GM19438 (cell line): ENCODE measurements at regions not wholly inside any gene's neighbourhood (a gene's known extent, or its start where the extent isn't known, plus 50 kb on each side); places are given as distances from the start of the nearest gene placed in this dataset.

Source experiments
- ATAC-seq: cut with Tn5 transposase; IDR thresholded peaks from one replicate; pipeline ENCODE4 v1.9.1; 2021; ENCODE audit warnings: low read depth; ENCODE audit not compliant: unreplicated experiment

DNA sequence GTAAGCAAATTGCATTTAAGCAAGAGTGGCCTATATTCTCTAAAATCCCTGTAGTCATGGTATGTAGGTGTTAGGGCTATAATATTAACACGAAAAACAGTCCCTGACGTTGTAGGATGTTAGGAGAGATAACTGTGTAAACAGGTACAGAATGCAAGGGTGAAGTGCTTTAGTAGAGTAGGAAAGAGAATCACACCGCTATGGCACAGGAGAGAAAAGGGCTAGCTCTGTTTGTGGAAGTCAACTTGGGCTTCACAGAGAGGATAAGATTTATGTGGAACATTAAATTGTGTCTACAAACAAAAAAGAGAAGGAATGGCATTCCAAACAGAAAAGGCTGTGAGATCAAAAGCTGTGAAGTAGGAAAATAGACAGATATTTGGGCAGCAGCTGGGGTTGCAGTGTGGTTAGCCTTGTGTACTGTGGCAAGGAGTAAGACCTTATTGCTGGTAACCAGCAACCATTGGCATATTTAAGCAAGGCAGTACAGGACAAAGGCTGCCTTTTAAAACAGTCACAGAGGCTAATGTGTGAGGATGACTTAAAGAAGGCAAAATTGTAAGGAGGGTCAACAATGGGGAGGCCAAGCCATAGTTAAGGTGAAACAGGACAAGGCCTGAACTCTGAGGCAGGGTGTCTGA lies 337.5 kb upstream of the ADAMTSL1 start:
- ATAC-seq, result no peak

DNA sequence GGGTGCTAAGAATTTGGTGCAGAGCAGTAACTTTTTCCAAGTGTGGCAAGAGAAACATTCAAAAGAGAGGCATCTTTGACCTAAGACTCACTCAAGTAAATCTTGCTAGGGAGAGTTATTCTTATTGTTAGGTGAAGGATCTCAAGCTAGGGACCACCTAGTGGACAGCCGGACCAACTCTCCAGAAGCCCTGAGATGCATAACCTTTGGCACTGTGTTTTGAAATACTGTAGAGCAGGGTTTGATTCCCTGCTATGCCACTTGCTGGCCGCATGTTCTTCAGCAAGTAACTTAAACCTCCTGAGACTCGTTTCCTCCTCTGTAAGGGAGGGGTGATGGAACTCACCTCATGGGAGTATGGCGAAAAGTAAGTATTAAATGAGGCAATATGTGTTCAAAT lies 336.1 kb upstream of the ADAMTSL1 start:
- ATAC-seq, result no peak

DNA sequence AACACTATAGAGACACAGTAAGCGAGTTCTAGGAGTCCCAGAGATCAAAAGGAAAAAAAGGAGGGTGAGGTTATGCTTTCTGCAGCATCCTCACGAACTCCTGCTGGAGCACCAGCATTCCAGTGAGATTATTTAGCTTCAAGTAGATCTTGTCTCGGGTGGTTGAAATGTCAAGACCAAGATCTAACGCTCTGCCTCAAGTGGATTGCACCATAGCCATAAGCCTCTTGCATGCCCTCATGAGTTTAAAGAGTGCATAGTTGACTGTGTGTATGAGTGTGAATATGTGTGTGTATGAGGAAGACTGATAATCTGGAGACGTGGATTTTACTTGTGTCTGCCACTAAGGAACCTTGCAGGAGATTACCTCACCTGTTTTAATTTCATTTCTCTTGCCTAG lies 335.3 kb upstream of the ADAMTSL1 start:
- no peak for ATAC-seq

DNA sequence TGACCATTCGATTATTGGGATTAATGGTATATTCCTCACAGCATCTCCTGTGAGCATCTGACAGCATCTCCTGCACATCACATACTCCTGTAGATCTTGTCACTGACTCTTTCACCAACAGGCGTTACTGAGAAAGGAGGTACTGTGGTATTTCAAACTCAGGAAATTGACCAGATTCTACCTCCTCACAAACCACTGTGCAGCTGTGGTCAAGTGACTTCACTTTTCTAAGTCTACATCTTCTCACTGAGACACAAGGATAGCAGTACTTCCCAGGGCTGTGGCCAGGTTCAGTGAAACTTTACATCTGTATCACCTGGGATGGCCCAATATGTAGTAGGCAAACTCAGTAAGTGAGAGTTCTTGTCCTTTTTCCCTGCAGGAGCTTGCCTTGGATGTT lies 332.3 kb upstream of the ADAMTSL1 start:
- ATAC-seq, result no peak

DNA sequence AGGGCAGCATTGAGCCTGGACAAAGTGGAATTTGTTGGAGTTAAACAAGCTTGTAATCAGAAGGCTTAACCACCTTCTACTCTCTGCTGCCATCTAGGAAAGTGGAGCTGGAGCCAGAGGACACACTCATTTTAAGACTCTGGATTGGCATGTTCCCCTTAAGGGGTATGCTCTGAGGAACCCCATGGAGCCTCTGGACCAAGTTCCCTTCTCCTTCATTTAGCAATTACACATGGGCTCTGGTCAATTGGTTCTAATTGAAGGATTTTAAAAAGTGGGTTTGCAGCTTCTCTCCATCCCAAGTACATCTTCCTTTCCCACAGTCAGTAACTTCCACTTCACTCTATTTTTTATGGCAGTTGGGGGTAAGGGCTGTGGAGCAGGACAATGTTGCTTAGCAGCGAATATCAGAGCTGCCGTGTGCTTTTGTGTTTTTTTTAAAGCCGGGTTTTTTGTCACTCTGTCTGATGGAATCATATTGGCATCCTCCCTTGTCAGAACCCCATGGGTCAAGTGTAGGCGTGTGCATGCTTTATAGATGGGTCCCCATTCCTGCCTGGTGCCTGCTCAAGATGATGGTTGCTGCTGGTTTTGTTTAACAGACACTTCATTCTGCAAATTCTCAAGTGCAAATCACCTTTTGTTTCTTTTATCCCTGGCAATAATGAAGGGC lies 330.7 kb upstream of the ADAMTSL1 start:
- no peak for ATAC-seq

DNA sequence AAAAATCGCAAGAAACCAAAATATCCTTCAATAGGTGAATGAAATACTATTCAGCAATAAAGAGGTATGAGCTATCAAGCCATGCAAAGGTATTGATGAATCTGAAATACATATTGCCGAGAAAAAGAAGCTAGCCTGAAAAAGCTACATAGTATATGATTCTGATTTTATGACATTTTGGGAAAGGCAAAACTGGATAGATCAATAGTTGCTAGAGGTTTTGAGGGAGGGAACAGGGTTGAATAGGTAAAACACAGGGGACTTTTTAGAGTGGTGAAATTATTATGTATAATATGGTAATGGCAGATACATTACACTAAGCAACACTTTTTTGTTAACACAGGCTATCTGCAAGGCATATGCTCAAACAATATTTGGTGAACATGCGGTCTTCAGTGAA lies 327.6 kb upstream of the ADAMTSL1 start:
- no peak for ATAC-seq

DNA sequence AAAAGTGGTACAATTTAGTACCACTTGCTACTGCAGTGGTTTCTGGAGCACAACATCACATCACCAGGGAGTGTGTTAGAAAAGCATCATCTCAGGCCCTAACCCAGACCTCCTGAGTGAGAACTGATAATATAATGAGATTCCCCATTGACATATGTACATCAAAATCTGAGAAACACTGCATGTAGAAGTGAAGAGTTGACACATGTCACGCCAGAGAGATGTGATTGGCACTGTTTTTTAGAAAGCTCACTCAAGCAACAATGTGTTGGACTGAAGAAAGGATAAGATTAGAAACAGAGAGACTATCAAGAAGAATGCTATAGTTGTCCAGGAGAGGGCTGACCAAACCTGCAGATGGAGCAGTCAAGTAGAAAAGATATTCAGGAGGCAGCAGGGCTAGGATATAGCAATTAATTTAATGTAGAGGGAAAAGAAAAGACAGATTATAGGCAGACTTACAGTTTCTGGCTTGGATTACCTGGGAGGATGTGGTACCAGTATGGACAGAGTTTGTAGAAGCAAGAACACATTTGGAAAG lies 324.4 kb upstream of the ADAMTSL1 start:
- no peak for ATAC-seq

DNA sequence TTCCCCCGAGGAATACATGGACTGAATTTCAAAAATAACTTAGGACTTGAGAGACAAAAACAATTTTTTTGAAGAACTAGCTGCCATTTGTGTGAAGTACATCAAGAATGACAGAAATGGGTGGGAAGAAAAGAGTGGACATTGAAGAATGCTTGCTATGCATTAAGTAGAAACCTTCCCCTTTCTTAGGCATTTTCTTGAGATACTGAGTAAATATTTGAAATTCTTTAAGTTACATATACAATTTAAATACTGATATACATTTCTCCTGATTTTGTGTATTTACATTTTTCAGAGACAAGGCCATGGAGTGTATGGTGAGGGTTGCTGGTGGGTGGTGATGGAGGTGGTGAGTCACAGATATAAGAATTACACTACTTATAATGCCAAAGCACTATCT lies 319.3 kb upstream of the ADAMTSL1 start:
- no peak for ATAC-seq

DNA sequence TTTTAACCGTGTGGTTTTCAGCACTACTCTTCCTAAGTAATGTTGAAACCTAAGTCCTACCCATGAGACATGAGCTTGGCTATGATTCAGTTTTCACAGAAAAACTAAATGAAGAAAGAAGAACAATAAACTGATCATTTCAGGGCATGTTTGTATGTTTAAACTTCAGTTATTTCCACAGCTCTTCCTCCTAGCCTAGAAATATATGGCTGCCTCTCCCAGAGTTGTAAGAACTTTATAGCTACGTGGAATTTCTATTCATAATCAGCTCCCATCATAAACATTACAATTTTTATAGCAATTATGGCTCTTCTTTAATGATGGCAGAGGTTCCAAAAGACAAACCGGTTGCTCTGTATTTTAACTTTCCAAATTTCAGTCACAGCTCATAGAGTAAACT lies 314.7 kb upstream of the ADAMTSL1 start:
- no peak for ATAC-seq

DNA sequence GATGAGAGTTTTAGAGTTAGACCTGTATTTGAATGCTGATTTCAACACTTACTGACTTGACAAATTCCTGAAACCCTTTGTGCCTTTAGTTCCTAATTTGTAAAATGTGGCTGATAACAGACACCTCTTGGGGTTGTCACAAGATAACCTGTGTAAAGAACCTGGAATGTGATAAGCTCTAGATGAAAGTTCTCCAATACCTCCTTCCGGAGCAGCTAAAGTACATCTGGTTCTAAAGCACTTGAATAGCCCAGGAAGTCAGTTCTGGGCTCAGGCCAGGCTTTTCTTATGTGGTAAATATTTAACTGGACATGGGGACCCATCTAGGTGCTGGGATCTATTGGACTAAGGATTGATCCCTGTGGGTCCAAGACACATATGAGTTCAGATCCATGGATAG lies 310.8 kb upstream of the ADAMTSL1 start:
- no peak for ATAC-seq

DNA sequence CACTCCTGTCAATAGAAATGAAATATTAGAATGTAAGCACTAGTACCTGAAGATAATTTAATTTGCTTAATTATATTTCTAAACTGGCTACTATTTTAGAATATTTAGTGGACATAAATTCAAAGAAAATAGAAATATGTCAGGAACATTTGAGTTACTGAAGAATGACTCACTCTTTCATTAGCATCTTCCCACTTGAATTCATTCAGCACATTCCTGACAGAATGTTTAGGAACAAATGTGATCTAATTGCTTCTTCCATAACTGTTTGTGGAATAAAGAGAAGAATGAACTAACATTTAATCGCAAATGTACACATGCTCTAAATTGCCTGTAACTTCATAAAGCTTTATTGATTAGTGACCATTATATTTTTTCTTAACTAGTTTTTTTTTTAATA lies 306.2 kb upstream of the ADAMTSL1 start:
- ATAC-seq, result no peak

DNA sequence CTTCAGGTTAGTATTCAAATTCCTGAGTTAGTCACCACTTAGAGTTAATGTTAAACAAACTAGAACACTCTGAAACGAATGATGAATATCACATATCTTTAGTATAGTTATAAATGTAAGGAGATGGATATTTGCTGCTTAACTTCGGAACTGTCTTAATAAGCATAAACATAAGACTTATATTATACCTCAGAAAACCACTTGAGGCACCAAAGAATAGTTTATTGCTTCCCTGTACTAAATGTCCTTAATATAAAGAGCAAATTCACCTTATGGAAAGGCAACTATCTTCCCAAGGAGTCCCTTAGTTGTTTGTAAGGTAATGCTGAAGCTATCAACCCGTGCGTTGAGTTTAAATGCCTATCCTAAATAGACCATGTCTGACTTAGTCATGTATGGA lies 300.0 kb upstream of the ADAMTSL1 start:
- no peak for ATAC-seq

DNA sequence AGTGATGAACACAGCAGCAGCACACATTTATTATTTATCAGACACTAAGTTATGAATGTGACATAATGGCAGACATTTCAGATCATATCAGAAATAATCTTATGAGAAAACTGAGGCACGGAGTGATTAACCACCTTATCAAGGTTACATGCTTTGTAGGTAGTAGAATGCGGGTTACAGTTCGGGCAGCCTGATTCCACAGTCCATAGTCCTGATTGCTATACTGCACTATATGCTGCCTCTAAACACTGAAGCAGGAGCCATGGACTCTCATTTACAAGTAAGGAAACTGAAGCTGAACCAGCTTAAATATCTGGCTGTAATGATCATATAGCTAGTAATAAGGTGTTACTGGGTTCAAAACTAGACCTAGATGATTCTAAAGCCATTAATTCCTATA lies 291.3 kb upstream of the ADAMTSL1 start:
- no peak for ATAC-seq

DNA sequence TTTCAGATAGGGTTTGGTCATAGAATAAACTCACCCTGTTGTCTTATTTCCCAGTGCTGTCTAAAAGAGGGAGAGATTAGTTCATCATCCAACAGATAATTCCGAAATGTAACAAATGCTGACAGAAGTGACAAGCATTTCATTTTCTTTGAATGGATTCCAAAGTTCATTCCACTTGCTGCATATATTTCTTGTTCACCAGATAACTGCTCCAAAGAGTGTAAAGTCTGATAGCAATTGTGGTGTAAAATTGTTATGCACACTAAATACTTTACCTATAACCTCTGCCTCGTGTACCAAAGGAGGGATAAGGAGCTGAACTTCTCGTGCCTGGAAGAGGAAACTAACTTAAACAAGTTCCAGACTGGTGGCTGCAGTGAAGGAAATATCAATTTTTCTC lies 290.0 kb upstream of the ADAMTSL1 start:
- ATAC-seq, result no peak

DNA sequence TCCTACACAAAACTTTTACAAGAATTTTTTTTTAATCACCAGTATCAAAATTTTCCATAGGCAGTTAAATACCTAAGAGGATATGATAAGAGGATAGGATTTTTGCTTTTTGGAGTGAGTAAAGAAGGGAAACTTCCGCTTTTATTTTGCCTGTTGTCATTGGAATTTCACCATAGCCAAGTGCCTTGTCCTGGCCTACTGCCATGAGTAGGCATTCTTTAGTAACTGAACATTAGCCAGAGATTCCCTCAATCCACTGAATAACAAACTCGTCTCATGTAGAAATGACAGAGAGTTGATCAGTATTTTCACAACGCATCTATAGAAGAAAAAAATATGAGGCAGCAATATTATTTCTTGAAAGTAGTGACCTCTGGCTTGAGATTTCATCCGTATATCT lies 289.6 kb upstream of the ADAMTSL1 start:
- no peak for ATAC-seq

DNA sequence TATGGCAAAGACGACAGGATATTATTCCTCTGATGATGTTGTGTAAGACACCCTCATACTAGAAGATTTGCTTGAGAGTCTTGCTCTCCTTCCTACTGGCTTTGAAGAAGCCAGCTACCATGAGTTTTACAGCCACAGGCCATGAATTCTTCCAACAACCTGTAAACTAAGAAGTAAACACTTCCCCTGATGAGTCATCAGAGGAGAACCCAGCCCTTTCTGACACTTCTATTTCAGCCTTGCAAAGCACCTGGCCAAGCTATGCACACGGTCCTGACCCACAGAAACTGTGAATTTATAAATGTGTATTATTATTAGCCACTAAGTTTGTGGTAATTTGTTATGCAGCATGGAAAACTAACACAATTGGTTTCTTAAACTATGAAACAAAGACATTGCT lies 288.8 kb upstream of the ADAMTSL1 start:
- ATAC-seq, result no peak

DNA sequence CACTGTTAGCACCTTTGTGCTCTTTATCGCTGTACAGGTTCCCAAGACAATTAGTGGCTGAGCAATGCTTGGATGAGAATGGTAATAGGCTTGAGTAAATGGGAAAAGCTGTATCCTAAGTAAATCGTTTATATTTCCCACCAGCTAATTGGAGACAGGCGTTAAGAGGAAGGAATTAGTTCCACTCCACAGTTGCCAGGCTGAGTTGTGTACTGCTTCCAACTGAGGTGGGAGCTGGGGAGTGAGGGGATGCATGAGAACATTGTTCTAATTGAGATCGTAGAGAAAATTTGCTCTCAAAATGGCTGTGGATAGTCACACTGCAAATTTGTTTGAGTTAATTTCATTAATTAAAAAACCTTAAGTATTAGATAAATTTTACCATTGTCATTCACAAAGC lies 285.0 kb upstream of the ADAMTSL1 start:
- no peak for ATAC-seq

DNA sequence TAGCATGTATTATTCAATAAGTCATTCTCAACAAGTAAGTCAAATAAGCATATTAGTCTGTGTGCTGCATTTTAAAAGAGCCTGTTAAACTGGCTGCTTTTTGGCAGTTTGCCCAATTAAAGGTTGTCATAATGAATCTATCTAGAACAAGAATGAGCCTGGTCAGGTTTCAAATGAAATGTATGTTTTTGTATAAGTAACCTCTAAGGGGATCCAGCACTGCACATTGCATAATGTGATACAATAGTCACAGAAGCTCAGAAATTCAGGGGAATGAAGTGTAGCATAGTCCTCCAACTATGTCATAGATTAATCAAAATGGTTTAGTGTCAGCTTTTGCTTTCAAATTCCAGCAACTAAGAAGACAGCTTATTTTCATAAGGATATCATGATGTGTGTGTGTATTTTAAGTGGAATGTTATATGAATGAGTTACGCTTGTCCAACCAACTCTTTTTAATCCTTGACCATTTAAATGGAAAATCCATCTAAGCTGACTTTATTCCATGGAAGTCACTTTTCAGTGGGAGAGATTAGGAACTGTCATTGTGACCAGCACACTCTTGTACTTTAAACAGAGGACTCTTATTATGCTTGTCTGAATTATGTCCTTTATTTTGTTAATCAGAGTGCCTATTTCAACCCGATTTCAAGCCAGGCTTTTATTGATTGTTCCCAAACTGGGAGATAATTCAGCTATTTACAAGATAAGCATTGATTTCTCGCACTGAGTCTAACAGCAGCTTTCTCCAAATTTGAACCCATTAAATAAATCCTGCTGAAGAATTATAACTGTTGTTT lies 283.9 kb upstream of the ADAMTSL1 start:
- no peak for ATAC-seq

DNA sequence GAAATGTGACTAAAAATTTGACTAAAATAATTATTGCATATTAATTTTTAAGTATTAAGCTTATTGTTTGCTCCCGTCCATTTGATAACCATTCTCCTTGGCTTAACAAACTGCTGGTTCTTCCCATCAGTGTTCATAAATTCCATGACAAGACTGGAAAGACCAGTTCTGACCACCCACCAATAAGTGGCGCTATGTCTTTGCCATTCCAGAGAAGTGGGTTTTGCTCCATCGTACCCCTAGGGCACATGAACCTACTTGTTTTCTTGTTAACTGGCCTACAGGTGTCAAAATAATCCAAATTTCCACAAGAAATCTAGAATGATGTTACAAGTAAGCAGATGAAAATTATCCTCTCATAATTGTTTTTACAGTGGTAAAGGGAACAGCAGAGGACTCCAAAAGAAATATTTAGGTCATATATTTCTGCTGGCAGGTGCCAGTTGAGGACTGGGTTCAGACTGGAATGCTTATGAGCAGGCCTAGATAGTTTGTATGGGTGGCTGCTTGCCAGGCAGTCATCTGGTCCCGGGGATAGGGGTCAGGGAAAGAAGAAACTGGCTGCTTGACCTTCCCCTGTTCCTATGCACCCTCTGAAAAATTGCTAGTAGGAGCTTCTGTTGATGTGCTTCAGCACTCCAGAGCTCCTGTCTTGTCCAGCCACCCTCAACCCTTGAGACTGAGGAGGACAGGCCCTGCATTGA lies 283.1 kb upstream of the ADAMTSL1 start:
- no peak for ATAC-seq

DNA sequence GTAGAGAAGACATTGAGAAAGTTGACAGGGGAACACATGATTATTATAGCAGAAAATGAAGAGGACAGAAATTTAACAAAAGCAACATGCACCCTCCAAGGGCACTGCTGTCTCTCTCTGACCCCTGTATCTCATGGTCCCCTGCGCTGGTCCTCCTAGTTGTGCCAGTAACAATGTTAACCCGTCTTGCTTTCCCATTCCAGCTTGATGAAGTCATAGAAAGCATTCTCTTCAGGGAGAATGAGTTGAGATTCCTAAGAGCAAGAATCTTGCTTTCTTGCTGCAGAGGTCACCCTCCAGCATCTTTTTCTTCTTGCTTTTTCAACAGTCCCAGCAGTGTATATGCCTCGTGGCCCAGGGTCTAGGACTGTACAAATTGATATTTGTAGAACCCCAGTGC lies 279.6 kb upstream of the ADAMTSL1 start:
- no peak for ATAC-seq

DNA sequence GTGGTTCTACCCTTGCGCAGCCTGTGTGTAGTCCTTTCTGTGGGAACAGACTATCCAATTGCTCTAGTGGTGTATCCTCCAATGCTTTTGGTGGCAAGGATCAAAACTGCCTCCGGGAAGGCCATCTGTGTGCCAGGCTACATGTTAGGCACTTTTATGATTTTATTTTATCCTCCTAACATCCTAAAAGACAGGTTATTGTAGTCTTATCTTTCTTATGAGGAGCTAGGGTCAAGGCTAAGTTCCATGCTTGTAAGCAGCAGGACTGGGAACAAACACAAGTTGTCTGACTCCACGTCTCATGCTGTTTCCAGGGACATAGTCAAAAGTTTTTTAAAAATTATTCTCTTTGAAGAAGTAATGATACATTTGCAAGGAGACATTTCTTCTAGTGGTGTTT lies 278.7 kb upstream of the ADAMTSL1 start:
- ATAC-seq, result no peak
